MM.1S (cell line): ENCODE measurements at regions not wholly inside any gene's neighbourhood (a gene's known extent, or its start where the extent isn't known, plus 50 kb on each side); places are given as distances from the start of the nearest gene placed in this dataset.

Source experiments
- CTCF ChIP-seq: fragments of 300-600 bp; sonication (generic); IDR thresholded peaks from 2 replicates; pipeline ENCODE4 v1.5.1; 2016; ENCODE audit warnings: antibody characterized with exemption, low read length, mixed read lengths
- EZH2 ChIP-seq: fragments of 300-600 bp; sonication (generic); optimal IDR thresholded peaks from 2 replicates; pipeline ENCODE3; 2017; ENCODE audit warnings: low read depth, mild to moderate bottlenecking, antibody characterized with exemption, low read length, mixed read lengths
- EZH2phosphoT487 ChIP-seq: fragments of 300-600 bp; sonication (generic); IDR thresholded peaks from 2 replicates; pipeline ENCODE4 v1.6.1; 2018; ENCODE audit warnings: antibody characterized with exemption, low read length

GRCh38 chr1:48093147-48093546, 96.0 kb upstream of the TRABD2B start:
- TF ChIP-seq CTCF, result no peak
- TF ChIP-seq EZH2, result no peak
- no peak for TF ChIP-seq EZH2phosphoT487
